CD14-positive monocyte (primary cell): ENCODE measurements at regions not wholly inside any gene's neighbourhood (a gene's known extent, or its start where the extent isn't known, plus 50 kb on each side); places are given as distances from the start of the nearest gene placed in this dataset.

Source experiments
- DNase-seq, 3 donors: peaks; one replicate each; pipeline ENCODE4 v3.0.0-alpha.2; 2011 to 2022
- H2AFZ ChIP-seq: 2 replicates; pipeline ENCODE4 v1.6.0; 2012; ENCODE audit warnings: mild to moderate bottlenecking, low read depth, low read length, inconsistent platforms; ENCODE audit not compliant: insufficient read depth, poor library complexity, severe bottlenecking
- H3K27ac ChIP-seq, 2 donors: 1 replicate in 1 of 2; 2 replicates in 1 of 2; pipeline ENCODE4 v1.5.1; 2012 to 2013; ENCODE audit warnings: low read length in 2 of 2, control low read depth in 1 of 2, inconsistent platforms in 1 of 2, low read depth in 1 of 2, mild to moderate bottlenecking in 1 of 2
- H3K27me3 ChIP-seq, 2 donors: one replicate each; pipeline versions ENCODE4 v1.6.0 to v1.6.1; 2011 to 2013; ENCODE audit warnings: low read length in 2 of 2; ENCODE audit not compliant: control insufficient read depth in 2 of 2, insufficient read depth in 2 of 2
- H3K36me3 ChIP-seq, 2 donors: replicated peaks in 1 of 2; 1 replicate in 1 of 2; 2 replicates in 1 of 2; pipeline versions ENCODE4 v1.5.1 to v1.6.1; 2012 to 2013; ENCODE audit warnings: low read length in 2 of 2, control low read depth in 1 of 2, inconsistent platforms in 1 of 2, mild to moderate bottlenecking in 1 of 2; ENCODE audit not compliant: insufficient read depth in 2 of 2, control insufficient read depth in 1 of 2
- H3K4me1 ChIP-seq, 2 donors: 1 replicate in 1 of 2; 2 replicates in 1 of 2; pipeline versions ENCODE4 v1.5.1 to v1.6.1; 2012 to 2013; ENCODE audit warnings: low read length in 2 of 2, control low read depth in 1 of 2, inconsistent platforms in 1 of 2, mild to moderate bottlenecking in 1 of 2, moderate library complexity in 1 of 2; ENCODE audit not compliant: insufficient read depth in 2 of 2, control insufficient read depth in 1 of 2
- H3K4me2 ChIP-seq: replicated peaks from 2 replicates; pipeline ENCODE3; 2012; ENCODE audit warnings: low read length, moderate library complexity, mild to moderate bottlenecking; ENCODE audit not compliant: poor library complexity, severe bottlenecking; ENCODE audit errors: extremely low read depth
- H3K4me3 ChIP-seq, 3 experiments: fragments of 200-600 bp in 1 of 3; sonication (generic) in 1 of 3; replicated peaks in 1 of 3; 1 replicate in 2 of 3; 2 replicates in 1 of 3; pipeline ENCODE4 v1.5.1; 2011 to 2013; ENCODE audit warnings: low read length in 3 of 3, mild to moderate bottlenecking in 3 of 3, control low read depth in 2 of 3, low read depth in 2 of 3, inconsistent platforms in 1 of 3, moderate library complexity in 1 of 3
- H3K79me2 ChIP-seq: 2 replicates; pipeline ENCODE4 v1.6.0; 2012; ENCODE audit warnings: mild to moderate bottlenecking, control low read depth, inconsistent platforms, low read length, moderate library complexity; ENCODE audit not compliant: insufficient read depth
- H3K9ac ChIP-seq: 2 replicates; pipeline ENCODE4 v1.6.0; 2017; ENCODE audit warnings: low read length, mild to moderate bottlenecking; ENCODE audit not compliant: insufficient read depth, poor library complexity, severe bottlenecking
- H3K9me3 ChIP-seq, 2 donors: replicated peaks in 1 of 2; 1 replicate in 1 of 2; 2 replicates in 1 of 2; pipeline versions ENCODE4 v1.5.1 to v1.6.1; 2012 to 2013; ENCODE audit warnings: low read length in 2 of 2, control low read depth in 1 of 2; ENCODE audit not compliant: control insufficient read depth in 1 of 2, insufficient read depth in 1 of 2
- H4K20me1 ChIP-seq: 2 replicates; pipeline ENCODE4 v1.6.0; 2012; ENCODE audit warnings: mild to moderate bottlenecking, low read length, control low read depth, moderate library complexity; ENCODE audit not compliant: insufficient read depth
- H3K27ac Mint-ChIP-seq, 7 donors: one replicate each; pipeline ENCODE4 v1.8.0; 2020; ENCODE audit warnings: mild to moderate bottlenecking in 7 of 7, mixed read lengths in 7 of 7, moderate library complexity in 6 of 7, inconsistent platforms in 2 of 7
- H3K27me3 Mint-ChIP-seq, 3 donors: one replicate each; pipeline ENCODE4 v1.8.0; 2021 to 2022; ENCODE audit warnings: low read depth in 3 of 3, mild to moderate bottlenecking in 3 of 3, mixed read lengths in 3 of 3, moderate library complexity in 3 of 3, inconsistent platforms in 1 of 3
- H3K36me3 Mint-ChIP-seq, 2 donors: one replicate each; pipeline ENCODE4 v1.8.0; 2020; ENCODE audit warnings: mixed read lengths in 2 of 2, inconsistent platforms in 1 of 2, mild to moderate bottlenecking in 1 of 2
- H3K4me1 Mint-ChIP-seq: one replicate; pipeline ENCODE4 v1.8.0; 2020; ENCODE audit warnings: mild to moderate bottlenecking, mixed read lengths
- H3K4me3 Mint-ChIP-seq, 2 donors: one replicate each; pipeline ENCODE4 v1.8.0; 2020; ENCODE audit warnings: mild to moderate bottlenecking in 2 of 2, mixed read lengths in 2 of 2, moderate library complexity in 1 of 2
- H3K9me3 Mint-ChIP-seq, 7 donors: one replicate each; pipeline ENCODE4 v1.8.0; 2020 to 2022; ENCODE audit warnings: mixed read lengths in 7 of 7, mild to moderate bottlenecking in 6 of 7, moderate library complexity in 6 of 7, inconsistent platforms in 2 of 7
- WGBS: methylation state at CpG from one replicate; pipeline ENCODE4 v1.1.5; 2013; ENCODE audit warnings: missing lambda C conversion rate; ENCODE audit not compliant: insufficient coverage; 5-methylcytosine and 5-hydroxymethylcytosine counted together
- intact Hi-C, 2 donors: fragments of 100-400 bp; cut with micrococcal nuclease; formaldehyde crosslinking; loops; one replicate each; pipeline versions ENCODE4 v1.15.0 to v1.15.1; 2023
- TF ChIP-seq, protein P1 (sequence below): fragments of 200-600 bp; IDR thresholded peaks from one replicate; pipeline ENCODE4 v1.8.0; 2022; ENCODE audit warnings: antibody characterized with exemption, mild to moderate bottlenecking

DNA sequence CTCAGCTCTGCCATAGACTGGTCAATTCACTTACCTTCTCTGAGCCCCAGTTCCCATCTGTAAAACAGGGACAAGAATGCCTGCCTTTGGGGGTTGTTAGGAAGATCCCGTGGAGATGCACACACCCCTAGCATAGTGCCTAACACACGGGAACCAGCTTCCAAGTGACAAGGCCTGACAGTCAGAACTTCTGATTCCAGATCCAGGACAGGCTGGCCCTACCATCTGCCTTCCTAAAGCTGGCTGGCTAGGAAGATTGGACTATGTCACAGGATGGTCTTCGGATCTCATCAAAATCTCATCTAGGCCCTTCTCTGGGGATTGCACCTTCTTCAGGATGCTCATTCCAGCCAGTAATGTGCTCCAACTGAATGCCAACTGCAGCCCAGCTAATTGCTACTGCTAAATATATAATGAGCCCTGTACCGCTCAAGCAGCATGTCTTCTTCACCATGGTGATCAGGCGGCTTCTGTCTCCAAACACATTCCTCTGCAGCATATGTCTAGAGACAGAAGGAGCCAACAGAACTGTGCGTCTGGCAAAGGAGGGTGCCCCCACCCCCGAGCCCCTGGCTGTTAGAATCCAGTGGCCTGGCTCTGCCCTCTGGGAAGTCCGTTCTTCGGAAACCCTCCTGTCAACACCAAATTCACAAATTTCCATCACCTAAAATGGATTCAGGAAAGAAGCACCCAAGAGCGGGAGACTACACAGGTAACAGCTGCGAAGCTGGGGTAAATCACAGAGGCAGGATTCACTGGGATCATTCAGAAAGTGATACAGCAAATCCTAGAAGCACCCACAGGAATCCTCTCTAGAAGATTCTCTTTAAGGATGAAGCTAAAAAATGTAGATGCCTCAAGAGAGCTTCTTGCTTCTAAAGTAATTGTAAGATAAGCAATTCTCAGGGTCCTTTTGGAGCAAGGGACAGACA lies 142.1 kb upstream of the EEPD1 start:
- Mint-ChIP-seq H3K9me3 (peaks cover 0 to 6% (median 4%) of the 10 kb centered on the region in 7 donors), H3K4me3 (no peak overlapping the region), H3K27me3 (peaks cover 0 to under 1% (median 0%) of the 10 kb centered on the region in 3 donors), H3K27ac (no peak overlapping the region), H3K36me3 (no peaks in the 10 kb centered on the region), H3K4me1 (no peaks in the 10 kb centered on the region)
- no peak overlapping the region for H3K27ac ChIP-seq
- H3K4me2 ChIP-seq: no peak overlapping the region
- peaks cover 0 to 9% of the 10 kb centered on the region in 2 donors for H3K9me3 ChIP-seq
- H4K20me1 ChIP-seq: no peaks in the 10 kb centered on the region
- 92% methylated on average over 9 of the region's 11 CpGs for WGBS
- no peaks in the 10 kb centered on the region for H3K4me1 ChIP-seq
- no peak overlapping the region for H2AFZ ChIP-seq
- no peak overlapping the region for H3K9ac ChIP-seq
- DNase-seq: no peak
- TF ChIP-seq, protein P1, sequence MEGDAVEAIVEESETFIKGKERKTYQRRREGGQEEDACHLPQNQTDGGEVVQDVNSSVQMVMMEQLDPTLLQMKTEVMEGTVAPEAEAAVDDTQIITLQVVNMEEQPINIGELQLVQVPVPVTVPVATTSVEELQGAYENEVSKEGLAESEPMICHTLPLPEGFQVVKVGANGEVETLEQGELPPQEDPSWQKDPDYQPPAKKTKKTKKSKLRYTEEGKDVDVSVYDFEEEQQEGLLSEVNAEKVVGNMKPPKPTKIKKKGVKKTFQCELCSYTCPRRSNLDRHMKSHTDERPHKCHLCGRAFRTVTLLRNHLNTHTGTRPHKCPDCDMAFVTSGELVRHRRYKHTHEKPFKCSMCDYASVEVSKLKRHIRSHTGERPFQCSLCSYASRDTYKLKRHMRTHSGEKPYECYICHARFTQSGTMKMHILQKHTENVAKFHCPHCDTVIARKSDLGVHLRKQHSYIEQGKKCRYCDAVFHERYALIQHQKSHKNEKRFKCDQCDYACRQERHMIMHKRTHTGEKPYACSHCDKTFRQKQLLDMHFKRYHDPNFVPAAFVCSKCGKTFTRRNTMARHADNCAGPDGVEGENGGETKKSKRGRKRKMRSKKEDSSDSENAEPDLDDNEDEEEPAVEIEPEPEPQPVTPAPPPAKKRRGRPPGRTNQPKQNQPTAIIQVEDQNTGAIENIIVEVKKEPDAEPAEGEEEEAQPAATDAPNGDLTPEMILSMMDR: no peak
- intact Hi-C loops: no loop called here
- H3K79me2 ChIP-seq: no peaks in the 10 kb centered on the region
- no peaks in the 10 kb centered on the region for H3K36me3 ChIP-seq
- no peaks in the 10 kb centered on the region for H3K27me3 ChIP-seq
- no peak overlapping the region for H3K4me3 ChIP-seq

DNA sequence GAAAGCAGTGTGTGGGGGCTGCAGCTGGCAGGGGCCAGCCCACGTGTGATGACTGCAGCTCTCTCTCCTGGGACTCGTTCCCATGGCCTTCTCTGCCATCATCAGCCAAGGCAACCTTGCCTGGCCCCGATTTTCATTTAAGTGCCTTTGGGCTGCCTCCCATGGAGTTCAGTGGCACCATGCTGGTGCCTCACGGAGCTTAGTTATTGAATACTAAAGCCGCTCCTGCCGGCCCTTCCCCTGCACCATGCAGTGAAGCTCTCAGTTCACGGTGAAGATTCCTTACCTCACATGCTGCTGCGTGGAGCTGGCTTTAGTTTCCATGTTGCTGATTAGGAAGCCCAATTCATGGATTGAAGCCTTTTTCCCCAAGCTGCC lies 141.5 kb upstream of the EEPD1 start:
- Mint-ChIP-seq H3K9me3 (peaks cover 0 to 9% (median 4%) of the 10 kb centered on the region in 7 donors), H3K27ac (no peak overlapping the region), H3K36me3 (no peaks in the 10 kb centered on the region), H3K4me1 (no peaks in the 10 kb centered on the region), H3K27me3 (peaks cover 0 to 2% (median 0%) of the 10 kb centered on the region in 3 donors), H3K4me3 (no peak overlapping the region)
- intact Hi-C loops: no loop called here
- Histone ChIP-seq H3K79me2 (no peaks in the 10 kb centered on the region), H3K4me1 (no peaks in the 10 kb centered on the region), H4K20me1 (no peaks in the 10 kb centered on the region), H3K4me3 (no peak overlapping the region), H2AFZ (no peak overlapping the region), H3K4me2 (no peak overlapping the region), H3K9me3 (peaks cover 0 to 9% of the 10 kb centered on the region in 2 donors), H3K9ac (no peak overlapping the region), H3K27ac (no peak overlapping the region), H3K36me3 (no peaks in the 10 kb centered on the region), H3K27me3 (no peaks in the 10 kb centered on the region)
- TF ChIP-seq, protein P1: no peak
- 91% methylated on average over 7 of the region's 8 CpGs for WGBS
- DNase-seq: no peak
